LNCaP clone FGC (cell line): ENCODE measurements at regions not wholly inside any gene's neighbourhood (a gene's known extent, or its start where the extent isn't known, plus 50 kb on each side); places are given as distances from the start of the nearest gene placed in this dataset.

Experiments used
- DNase-seq: peaks from one replicate; pipeline ENCODE4 v3.0.0-alpha.2; 2011; ENCODE audit warnings: low read depth
- H3K4me3 ChIP-seq: 2 replicates; pipeline ENCODE4 v1.5.1; 2011; ENCODE audit warnings: mild to moderate bottlenecking, low read depth, low read length, control low read depth
- CTCF ChIP-seq: IDR thresholded peaks from 2 replicates; pipeline ENCODE4 v1.5.1; 2012; ENCODE audit warnings: mild to moderate bottlenecking; ENCODE audit not compliant: control insufficient read depth, insufficient read depth; ENCODE audit errors: extremely low read depth

GRCh38 chr18:39685303-39685902 is 2119.8 kb upstream of the CELF4 start:
- TF ChIP-seq CTCF = no peak
- no peak overlapping the region for H3K4me3 ChIP-seq
- no peak for DNase-seq

DNA sequence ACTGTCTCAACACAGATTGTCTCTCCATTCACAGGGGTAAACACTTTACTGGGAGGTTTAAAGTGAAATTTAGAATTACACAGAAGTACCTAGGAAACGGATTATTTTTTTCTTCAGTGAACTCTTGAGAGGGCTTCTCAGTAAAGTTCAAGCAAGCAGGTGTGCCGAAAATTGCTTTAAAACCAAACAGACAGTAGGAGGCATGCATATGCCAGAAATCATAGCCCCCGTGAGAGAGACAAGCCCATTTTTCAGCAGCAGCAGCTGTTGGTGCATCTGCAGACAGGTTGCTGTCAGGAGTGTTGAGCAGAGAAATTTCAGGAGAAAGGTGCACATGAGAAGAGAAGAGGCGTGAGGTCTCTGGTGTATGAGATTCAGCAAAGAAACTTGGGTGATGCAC is 2115.5 kb upstream of the CELF4 start:
- TF ChIP-seq CTCF = peak; percentile 36
- H3K4me3 ChIP-seq = no peak overlapping the region
- no peak for DNase-seq

DNA sequence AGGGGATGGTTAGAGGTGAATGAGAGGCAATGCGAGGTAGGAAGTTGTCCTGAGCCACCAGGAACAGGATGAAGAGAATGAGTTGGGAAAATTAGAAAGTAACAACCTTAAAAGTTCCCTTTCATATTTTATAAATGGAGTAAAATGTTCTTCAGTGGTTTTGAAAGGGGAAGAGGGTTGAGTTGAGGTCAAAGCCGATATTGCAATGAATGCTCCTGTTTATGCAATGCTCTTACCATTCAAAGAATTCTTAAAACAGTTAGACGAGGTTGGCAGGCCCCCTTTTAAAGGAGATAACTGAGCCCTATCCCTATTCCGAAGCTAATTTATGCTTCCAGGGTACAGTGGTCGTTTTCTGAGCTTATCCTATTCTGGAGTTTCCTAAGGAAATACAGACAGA is 2110.3 kb upstream of the CELF4 start:
- DNase-seq = no peak
- no peak for TF ChIP-seq CTCF
- H3K4me3 ChIP-seq = no peak overlapping the region

GRCh38 chr18:39675368-39675767 is 2109.8 kb upstream of the CELF4 start:
- no peak overlapping the region for H3K4me3 ChIP-seq
- no peak for DNase-seq
- TF ChIP-seq CTCF = no peak

DNA sequence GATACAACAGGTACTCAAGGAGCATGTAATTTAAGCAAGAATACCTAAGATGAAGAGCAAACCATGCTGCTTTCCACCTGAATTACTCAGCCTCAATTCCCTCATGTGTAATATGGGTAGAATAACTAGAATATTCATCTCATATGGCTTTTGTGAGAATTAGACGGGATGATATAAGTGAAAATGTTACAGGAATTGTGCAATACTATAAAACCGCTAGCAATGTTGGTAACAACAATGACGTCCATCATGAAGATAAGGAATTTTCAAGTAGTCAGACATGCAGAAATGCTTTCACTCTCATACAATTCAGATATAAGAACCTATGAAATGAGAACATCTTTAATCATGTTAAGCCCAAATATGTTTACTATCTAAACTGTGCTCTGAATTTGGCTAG is 2106.6 kb upstream of the CELF4 start:
- no peak for DNase-seq
- TF ChIP-seq CTCF = no peak

GRCh38 chr18:39667905-39668304 is 2102.3 kb upstream of the CELF4 start:
- DNase-seq = no peak
- no peak for TF ChIP-seq CTCF
- H3K4me3 ChIP-seq = no peak overlapping the region

More for the DNA sequence above, 2106.6 kb upstream of the CELF4 start:
- H3K4me3 ChIP-seq = no peak overlapping the region

DNA sequence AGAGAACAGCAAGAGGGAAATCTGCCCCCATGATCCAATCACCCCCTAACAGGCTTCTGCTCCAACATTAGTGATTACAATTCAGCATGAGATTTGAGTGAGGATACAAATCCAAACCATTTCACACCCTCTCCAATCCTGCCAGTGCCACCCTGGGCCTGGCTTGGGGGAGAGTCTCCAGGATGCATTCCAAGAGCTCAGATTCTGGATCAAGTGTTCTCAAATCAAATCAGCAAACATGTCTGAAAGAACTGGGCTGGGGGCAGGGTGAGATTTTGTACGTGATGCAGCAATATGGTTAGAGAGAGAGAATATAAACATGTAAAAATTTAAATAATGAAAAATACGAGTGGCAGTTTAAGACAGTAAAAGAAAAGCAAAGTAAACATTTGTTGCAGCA is 2100.9 kb upstream of the CELF4 start:
- TF ChIP-seq CTCF = no peak
- no peak for DNase-seq
- no peak overlapping the region for H3K4me3 ChIP-seq
